ENCODE measurements at regions not wholly inside any gene's neighbourhood (a gene's known extent, or its start where the extent isn't known, plus 50 kb on each side); places are given as distances from the start of the nearest gene placed in this dataset.
"Not testable (repeated sequence)": the region's sequence is repeated elsewhere in the genome, so short reads cannot be mapped to it uniquely, and the experiment has no call there.

DNA sequence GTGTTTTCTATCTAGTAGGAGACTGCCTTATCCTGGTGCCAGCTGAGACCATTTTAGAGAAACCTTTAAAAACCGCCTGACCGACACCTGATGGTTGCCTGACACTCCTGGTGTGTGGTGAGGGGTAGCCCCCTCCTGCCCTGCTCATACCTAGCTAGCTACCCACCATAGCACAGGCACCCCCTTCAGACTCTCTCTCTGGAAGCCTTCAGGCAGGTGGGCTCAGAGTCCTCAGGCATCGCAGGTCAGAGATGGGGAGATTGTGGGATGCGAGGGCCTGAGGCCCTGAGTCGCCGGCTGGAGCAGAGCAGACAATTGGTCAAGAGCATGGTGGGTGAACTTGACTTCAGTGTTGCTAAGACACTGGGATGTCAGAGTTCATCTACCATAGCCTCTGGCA lies 424.6 kb downstream of the BRD1 start:
- no peak for DNase-seq

DNA sequence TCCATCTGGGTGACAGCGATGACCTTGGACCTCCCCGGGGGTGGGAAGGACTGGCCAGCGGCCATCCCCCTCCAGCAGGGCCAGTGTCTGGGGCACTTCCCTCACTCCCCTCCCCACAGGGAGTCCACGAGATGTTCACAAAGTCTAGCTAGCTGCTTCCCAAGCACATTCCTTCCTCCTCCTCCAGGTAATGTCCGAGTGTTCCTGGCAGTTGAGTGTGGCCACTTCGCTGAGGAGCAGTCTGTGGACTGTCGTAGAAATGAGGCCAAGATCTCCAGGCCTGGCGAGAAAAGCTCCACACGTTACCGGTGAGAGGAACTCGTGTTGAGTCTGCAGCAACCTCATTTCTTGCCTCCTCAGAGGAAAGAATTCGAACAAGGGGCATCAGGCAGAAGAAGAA lies 425.5 kb downstream of the BRD1 start:
- DNase-seq: no peak

DNA sequence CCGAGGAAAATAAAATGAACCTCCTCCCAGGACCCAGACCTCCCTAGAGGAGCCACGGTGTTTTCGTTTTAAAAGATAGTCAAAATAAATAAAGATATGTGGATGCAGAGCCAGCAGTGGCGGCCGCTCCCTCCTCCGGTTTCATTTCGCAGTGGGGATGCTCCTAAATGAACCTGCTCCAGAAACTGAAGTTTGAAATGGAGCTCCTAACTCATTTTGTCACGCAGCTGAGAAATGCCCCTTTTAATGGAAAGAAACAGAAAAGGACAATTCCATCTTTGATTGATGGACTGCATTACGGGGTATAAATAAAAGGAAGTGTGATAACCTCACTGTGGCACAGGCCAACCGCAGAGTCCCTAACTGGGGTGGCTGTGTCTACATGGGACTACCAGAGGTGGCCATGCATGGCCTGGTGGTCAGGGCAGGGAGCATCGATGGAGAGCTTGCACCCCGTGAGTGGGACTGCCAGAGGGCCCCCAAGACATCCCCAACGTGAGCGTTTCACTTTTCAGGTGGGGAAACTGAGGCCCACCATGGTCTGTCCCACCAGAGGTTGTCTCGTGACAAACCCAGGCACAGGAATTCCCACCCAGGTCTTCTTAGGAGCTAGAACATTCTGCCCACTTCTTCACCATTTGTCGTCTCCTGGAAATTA lies 426.6 kb downstream of the BRD1 start:
- DNase-seq: no peak

DNA sequence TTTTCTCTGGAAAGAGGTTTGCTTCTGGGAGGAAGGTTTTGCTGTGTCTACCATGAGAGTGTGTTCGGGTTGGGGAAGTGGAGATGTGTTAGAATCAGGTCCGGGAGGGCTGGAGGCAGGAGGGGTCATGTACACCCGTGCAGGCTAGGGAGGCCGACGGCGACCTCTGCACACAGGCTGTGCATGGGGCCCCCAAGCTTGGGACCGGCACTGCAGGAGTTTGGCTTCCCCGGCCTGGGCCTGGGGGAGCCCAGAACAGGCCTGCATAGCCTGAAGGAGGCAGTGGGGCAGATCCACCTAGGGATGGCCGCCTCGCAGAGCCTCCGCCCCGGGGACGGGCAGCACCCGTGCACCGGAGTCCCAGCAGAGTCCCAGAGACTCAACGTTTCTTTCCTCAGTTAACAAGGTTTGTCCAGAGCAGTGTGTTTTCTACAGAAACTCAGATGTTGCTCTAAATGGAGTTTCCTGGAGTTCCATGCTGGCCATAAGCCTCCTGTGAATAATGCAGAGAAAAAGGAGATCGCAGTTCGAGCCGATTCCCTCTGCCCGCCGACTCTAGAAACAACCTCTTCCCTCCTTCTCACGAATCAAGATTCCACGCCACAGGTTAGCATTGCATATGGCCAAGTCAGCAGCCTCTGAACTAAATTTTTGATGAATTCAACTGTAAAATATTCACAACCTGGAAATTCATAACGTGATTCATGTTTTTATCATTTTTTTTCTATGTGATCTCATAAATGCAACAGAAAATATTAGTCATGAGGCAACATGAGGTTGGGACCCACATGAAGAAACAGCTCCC lies 427.3 kb downstream of the BRD1 start:
- DNase-seq: no peak

DNA sequence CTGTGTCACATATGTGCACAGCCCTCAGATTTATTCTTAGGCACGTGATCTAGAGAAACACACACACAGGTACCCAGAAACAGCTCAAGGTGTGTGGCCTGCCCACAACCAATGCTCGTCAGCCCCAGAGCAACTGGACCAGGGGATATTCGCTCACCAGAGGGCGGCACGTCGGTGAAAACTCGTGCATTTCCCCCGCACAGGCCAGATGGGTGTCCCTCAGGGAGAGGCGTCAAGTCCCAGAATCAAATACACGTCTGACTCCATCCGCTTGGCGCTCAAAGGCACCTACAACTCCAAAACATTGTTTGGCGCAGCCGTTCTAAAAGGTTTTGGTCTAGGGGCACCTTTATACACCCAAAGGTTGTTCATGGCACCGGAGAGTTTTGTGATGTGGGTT lies 429.0 kb downstream of the BRD1 start:
- no peak for DNase-seq

DNA sequence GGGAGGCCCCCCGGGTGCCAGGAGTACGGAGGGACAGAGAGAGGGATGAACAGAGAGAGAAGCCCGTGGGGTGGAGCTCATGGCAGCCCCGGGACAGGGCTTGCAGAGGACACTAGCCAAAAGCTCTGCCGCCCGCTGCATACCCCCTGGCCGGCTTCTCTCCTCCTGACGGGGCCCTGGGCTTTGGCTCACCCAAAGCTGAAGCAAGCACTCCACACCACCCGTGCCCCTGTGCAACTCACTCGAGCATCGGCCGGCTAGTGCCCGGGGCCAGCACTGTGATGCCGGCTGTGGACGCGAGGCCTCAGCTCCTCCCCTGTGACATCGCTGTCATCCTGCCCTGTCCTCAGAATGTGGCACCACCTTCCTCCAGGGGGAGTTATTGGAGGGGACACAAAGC lies 429.6 kb downstream of the BRD1 start:
- DNase-seq: no peak

DNA sequence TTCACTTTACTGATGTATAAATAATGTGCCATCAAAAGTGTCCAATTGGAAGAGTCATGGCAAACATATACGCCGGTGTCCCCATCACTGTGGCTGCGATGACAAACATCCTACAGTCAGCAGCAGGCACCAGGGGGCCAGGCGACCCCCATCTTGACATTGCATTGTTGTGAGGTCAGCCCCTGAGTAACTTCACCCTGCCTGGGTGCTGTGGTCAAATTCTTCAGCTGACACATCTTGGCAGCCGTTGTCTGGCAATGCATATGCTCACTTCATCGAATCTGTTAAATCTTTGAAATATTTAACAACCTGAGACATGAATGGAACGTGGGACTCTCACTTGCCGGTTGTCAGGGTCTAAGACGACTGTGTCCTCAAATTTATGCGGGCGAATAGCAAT lies 430.9 kb downstream of the BRD1 start:
- no peak for DNase-seq

DNA sequence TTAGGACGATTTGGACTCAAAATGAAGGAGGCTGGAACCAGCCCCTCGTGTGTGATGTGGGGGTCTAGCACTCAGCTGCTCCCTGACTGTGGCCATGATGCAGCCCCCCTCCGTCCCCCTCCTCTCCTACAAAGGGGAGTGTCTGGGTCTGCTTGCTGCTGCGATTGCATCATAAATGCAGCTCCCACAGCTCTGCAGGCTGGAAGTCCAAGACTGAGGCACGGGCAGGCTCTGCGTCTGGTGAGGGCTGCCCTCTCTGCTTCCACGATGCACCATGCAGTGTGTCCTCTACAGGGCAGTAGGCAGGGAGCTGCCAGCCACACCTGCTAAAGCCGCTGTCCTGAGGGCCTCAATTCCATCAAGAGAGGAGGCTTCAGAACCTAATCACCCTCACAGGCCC lies 432.1 kb downstream of the BRD1 start:
- no peak for DNase-seq

DNA sequence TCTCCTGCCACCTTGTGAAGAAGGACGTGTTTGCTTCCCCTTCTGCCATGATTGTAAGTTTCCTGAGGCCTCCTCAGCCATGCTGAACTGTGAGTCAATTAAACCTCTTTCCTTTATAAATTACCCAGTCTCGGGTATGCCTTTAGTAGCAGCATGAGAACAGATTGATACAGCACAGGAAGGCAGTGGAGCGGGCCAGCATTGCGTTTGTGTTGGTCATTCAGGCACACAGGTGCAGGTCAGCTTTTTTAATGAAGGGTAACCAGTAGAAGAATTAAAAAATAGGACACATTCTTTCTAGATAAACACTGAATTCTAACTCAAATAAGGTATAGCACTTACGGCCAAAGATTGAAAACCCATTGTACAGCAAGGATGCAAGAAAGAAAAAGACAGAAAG lies 432.6 kb downstream of the BRD1 start:
- not testable (repeated sequence) for DNase-seq

DNA sequence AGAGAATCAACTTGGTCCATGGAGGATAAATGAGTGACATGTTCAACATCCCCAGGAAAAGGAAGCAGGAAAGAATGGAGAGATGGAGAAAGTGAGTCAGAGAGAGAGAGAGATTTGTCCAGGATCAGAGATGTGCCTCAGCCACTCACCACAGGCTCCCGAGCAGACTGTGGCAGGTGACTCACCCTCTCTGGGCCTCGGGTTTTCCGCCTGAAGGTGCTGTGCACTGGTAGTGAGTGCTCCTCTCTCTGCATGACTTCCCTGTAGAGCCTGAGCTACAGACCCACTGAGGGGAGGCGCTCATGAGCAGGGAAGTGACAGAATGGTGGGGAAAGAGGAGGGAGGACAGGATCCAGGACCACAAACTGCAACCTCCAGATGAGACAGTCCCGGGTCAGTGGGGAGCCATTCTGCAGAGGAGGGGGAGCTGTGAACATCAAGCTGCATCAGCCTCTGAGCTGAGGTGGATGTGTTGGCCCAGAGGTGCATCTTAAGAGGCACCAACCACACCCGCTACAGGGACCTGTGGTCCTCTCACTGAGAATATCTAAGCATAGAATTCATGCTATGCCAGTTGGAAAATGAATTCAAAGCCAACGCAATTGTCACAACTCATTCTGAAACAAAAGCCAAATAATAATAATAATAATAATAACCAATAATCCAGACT lies 433.4 kb downstream of the BRD1 start:
- DNase-seq: no peak

DNA sequence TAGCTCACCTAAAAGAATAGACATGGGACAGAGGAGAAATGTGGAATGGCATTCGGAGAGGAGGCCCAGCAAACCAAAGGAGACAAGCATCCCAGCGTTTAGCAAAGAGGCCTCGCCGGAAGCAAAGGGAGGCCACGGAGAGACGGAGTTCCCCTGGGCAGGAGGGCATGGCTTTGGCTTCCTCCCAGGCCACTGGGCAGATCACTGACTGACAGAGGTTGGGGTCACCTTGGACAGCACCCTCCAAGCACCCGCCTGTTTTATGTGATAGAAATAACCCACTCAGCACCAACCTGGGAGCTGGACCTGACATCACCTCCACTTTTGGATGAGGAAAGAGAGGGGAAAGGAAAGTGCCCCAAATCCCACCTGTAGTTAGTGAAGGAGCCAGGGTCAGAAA lies 434.1 kb downstream of the BRD1 start:
- DNase-seq: no peak

DNA sequence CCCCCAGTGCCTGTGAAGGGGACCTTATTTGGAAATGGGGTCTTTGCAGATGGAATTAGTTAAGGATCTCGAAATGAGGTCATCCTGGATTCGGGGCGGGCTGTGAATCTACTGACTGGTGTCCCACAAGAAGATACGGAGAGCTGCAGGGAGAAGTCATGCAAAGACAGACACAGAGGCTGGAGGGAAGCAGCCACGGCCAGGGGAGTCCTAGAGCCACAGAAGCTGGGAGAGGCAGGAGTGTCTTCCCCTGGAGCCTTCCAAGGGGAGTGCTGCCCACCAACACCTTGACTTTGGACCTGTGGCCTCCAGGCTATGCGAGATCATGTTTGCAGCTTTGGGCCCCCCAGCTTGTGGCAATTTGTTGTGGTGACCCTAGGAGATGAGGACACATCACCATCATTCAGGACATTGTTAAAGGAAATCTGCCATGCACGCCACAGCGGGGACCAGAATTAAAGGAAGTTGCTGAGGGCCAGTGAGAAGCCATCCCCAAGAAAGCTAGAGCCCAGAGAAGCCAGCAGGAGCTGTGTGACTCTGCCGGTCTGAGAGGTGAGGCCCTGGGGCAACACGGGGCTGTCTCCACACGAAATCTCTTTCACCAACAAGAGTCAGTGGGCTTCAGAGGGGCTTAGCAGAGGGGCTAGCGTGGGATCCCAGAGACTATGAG lies 434.7 kb downstream of the BRD1 start:
- DNase-seq: no peak

DNA sequence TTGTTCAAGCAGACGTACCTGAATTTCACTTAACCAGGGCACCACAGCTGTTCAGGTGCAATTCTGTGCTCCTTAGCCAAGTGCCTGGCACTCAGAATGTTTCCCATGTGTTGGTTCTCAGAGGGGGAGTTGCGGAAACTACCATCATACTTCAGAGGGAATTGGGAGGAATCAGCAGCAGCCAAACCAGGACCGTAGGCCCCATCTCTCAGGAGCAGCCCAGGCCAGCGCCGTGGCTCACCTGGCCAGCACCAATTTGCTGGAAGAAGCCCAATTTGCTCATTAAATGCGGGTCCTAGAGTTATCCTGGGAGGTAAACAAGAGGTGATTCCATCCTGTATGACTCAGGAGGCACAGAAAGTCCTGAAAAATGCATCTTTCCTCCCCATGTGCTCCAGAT lies 435.4 kb downstream of the BRD1 start:
- DNase-seq: no peak

DNA sequence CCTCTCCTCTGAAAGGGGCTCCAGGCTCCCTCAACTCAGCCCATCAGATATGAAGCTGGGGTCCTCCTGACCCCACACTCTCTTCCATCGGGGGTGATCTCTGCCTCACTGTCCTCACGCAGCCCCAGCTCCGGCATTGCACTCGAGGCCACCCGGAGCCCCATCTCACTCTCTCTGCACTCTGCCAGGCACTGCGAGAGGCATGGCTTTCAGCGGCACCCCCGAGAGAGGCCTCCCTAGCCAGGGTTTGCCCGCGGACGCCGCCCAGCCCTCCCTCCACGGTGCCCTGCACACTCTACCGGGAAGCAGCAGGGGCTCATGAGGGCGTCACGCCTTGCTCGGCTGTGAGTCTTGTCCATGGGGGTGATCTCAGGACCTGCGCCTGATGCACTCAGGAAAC lies 436.2 kb downstream of the BRD1 start:
- no peak for DNase-seq

DNA sequence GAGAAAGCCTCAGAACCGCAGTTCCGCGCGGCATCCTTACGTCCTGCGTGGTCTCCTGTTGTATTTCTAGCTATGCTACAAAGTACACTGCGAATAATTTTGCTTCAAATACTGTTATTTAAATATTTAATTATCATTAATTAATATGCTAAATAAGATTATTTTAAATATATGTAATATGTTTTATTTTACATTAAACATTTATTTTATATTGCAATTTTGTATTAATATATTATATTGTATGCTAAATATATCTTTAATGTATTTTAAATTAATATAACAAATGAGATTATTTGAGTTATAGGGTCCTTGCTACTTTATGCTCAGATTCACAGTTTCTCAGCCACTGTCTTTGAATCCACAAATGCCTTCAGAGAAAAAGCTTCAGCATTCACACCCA lies 436.7 kb downstream of the BRD1 start:
- no peak for DNase-seq

DNA sequence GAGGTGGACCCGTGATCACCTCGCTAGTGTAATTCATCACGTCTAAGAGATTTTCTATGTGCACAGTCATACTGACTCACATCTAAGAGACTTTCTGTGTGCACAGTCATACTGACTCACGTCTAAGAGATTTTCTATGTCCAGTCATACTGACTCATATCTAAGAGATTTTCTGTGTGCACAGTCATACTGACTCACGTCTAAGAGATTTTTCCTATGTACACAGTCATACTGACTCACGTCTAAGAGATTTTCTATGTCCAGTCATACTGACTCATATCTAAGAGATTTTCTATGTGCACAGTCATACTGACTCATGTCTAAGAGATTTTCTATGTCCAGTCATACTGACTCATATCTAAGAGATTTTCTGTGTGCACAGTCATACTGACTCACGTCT lies 443.8 kb downstream of the BRD1 start:
- DNase-seq: not testable (repeated sequence)

DNA sequence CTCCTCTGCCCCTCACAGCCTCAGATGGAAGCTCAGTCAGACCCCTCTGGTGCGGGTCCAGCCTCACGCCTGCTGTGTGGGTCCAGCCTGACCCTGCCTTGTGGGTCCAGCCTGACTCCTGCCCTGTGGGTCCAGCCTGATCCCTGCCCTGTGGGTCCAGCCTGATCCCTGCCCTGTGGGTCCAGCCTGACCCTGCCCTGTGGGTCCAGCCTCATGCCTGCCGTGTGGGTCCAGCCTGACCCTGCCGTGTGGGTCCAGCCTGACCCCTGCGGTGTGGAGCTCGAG lies 445.3 kb downstream of the BRD1 start:
- no peak for DNase-seq

DNA sequence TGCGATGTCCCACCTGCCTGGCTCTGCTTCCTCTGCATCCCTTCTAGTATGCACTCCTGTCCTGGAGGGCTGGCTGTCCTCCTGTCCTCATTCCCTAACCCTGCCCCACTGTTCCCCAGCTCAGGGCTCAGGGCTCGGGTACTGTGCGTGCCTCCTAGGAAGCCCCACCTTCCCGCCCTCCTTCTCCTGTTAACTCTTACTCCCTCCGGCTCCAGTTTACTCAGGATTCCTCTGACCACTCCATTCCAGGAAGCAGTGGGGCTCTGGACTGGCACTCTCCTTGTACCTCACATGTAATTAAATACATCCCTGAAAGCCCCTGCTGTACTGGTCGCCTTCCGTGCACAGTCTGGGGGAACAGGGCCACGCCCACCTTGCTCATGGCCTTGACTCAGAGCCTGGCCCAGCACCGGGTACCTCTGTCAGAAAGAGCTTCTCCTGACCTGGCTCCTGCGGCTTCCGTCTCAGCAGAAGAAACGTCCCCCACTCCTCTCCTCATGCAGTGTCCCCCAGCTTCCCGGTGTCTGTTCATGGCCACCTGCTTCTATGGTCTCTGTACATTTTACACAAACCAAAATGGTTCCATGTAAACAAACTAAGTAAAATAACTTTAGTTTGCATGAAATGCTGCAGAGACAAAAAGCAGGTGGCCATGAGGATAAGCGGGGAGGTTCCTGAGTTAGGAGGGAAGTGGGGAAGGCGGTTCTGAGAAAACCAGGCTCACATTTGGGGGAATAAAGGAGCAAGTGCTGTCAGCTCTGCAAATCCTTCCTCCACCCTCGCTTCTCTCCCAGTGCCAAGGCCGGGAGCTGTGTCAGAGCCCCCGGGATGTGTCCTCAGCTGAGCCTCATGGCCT lies 445.9 kb downstream of the BRD1 start:
- no peak for DNase-seq

DNA sequence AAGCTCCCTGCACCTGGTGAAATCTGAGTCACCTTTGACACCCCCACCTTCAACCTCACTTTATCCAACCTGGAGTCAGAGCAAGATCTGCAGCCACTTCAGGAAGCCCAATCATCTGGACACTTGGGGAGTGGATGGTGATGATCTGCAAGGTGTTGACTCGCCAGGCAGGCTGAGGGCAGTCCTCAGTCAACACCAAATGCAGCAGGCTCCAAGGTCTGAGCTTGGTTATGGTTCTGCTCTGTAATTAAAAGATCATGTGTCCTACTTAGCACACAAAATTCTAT lies 446.9 kb downstream of the BRD1 start:
- DNase-seq: no peak

DNA sequence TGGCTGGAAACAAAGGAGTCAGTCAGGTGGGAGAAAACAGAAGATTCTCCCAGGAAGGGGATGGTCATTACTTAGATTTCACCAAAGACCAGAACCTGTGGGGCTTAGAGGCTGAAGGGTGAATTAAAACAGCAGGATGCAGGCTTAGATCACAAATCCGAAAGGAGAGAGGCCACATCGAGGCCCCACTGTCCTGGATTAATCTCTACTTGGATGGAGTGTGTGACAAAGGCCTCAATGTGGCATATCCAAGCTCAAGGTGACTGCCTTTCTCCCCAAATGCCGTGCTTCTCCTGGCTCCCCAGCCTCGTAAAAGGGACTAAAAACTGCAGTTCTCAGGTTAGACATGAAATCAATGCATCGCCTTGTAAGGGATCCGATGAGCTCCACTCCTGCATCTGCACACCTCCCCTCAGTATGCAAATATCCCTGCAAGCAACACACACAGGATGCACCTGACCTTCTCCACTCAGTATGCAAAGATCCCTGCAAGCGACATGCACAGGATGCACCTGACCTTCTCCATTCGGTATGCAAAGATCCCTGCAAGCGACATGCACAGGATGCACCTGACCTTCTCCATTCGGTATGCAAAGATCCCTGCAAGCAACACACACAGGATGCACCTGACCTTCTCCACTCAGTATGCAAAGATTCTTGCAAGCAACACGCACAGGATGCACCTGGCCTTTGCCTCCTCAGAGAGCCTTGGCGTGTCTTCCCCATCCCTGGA lies 447.4 kb downstream of the BRD1 start:
- DNase-seq: no peak

DNA sequence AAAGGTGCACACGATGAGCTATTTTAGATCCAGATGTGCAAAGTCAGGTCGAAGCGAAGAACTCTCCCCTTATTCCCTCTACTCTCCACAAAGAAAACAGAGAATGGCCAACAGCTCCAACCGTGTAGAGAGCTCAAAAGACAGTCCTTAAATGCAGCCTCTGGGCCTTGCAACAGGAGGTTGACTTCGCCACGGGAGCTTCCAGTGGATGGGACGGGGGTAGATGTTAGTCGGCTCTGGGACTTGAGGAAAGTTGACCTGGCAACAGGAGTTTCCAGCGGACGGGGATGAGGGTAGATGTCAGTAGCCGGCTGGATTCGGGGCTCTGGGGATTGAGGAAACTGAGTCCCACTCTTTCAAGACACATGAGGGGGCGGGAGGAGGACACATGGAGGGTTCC lies 450.4 kb downstream of the BRD1 start:
- DNase-seq: no peak

DNA sequence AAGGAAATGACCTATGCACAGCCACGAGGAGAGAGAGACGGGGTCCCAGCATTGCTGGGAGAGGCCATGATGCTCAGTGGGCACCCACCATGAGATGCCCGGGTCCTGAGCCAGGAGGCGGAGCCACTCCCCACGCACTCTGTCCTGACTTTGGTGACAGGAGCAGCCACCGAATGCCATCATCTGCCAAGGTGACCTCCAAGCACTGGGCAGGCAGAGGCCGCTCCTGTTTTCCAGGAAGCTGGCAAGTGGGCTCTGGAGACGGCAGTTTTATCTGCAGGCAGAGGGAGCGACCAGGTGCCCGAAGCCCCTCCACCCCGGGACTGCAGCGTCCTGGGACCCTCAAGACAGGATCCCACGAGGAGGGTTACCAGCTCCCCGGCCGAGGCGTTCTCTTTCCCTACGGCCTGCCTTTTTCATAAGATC lies 453.9 kb downstream of the BRD1 start:
- no peak for DNase-seq

DNA sequence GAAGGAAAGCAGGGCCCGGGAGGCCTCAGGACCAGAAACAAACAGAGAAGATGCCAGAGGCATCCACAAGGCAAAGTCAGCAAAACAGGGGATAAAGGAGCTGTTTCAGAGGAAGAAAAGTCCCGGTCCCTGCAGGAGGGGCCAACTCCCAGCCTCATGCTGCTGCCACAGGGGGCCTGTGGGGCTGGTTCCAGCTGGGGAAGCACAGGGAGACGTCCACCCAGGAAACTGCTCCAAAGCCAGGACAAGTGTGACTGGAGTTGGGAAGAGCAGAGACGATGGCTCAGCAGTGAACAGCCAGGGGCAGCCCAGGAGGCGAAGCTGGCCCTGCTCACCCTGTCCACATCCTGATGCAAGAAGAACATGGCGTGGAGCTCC lies 454.4 kb downstream of the BRD1 start:
- no peak for DNase-seq

Data from NCI-H2107 (cell line).